ENCODE measurements at regions not wholly inside any gene's neighbourhood (a gene's known extent, or its start where the extent isn't known, plus 50 kb on each side); places are given as distances from the start of the nearest gene placed in this dataset.
"Not testable (repeated sequence)": the region's sequence is repeated elsewhere in the genome, so short reads cannot be mapped to it uniquely, and the experiment has no call there.

DNA sequence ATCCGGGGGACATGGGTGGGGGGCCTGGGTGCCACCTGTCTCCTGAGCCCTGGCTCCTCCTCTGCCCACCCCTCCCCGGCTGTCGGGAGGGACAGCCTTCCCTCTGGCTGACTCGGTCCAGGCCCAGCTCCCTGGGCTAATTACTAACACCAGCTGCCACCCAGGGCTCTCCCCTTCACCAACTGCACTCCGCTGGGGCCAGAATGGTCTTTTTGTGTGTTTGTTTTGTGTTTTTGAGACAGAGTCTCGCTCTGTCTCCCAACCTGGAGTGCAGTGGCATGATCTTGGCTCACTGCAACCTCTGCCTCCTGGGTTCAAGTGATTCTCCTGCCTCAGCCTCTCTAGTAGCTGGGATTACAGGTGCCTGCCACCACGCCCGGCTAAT is 126.9 kb upstream of the SMURF2 start:
- TF ChIP-seq, protein P1, sequence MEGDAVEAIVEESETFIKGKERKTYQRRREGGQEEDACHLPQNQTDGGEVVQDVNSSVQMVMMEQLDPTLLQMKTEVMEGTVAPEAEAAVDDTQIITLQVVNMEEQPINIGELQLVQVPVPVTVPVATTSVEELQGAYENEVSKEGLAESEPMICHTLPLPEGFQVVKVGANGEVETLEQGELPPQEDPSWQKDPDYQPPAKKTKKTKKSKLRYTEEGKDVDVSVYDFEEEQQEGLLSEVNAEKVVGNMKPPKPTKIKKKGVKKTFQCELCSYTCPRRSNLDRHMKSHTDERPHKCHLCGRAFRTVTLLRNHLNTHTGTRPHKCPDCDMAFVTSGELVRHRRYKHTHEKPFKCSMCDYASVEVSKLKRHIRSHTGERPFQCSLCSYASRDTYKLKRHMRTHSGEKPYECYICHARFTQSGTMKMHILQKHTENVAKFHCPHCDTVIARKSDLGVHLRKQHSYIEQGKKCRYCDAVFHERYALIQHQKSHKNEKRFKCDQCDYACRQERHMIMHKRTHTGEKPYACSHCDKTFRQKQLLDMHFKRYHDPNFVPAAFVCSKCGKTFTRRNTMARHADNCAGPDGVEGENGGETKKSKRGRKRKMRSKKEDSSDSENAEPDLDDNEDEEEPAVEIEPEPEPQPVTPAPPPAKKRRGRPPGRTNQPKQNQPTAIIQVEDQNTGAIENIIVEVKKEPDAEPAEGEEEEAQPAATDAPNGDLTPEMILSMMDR (IDR thresholded peaks at IDR 0.05), result not testable (repeated sequence)
- not testable (repeated sequence) for TF ChIP-seq POLR2A (IDR thresholded peaks at IDR 0.05)
